ENCODE measurements at regions not wholly inside any gene's neighbourhood (a gene's known extent, or its start where the extent isn't known, plus 50 kb on each side); places are given as distances from the start of the nearest gene placed in this dataset.

- no peak for ATAC-seq (ENCODE audit: insufficient read depth, low read depth)
These were observed 149.1 kb downstream of the CTTN start for GRCh38 chr11:70547386-70547785.

GRCh38 chr11:70547821-70548670 is 149.7 kb downstream of the CTTN start:
- H3K27ac ChIP-seq (ENCODE audit: low read length) = no peak overlapping the region
- DNase-seq = no peak
- no peak overlapping the region for H3K4me2 ChIP-seq (ENCODE audit: insufficient read depth, low read length)

More at GRCh38 chr11:70547386-70547785, 149.1 kb downstream of the CTTN start:
- H3K36me3 ChIP-seq (ENCODE audit: insufficient read depth, low read length) = no peaks in the 10 kb centered on the region
- H3K4me1 ChIP-seq (ENCODE audit: insufficient read depth, low read length) = no peaks in the 10 kb centered on the region
- H3K27me3 ChIP-seq (ENCODE audit: insufficient read depth, low read length, poor library complexity) = no peaks in the 10 kb centered on the region
- H2AFZ ChIP-seq (ENCODE audit: low read depth, low read length) = no peak overlapping the region
- H3K79me2 ChIP-seq (ENCODE audit: insufficient read depth, low read length) = no peaks in the 10 kb centered on the region
- H3K27ac ChIP-seq (ENCODE audit: low read length) = no peak overlapping the region
- no peak overlapping the region for H3K4me3 ChIP-seq (ENCODE audit: low read depth in 1 of 2, low read length in 2 of 2)
- no peak for DNase-seq
- H3K9ac ChIP-seq (ENCODE audit: low read depth, low read length) = no peak overlapping the region
- no peak for TF ChIP-seq EZH2 (IDR thresholded peaks at IDR 0.05; ENCODE audit: borderline replicate concordance, low read depth, low read length, severe bottlenecking)
- TF ChIP-seq CTCF (IDR thresholded peaks at IDR 0.05; ENCODE audit: borderline replicate concordance, extremely low read depth, low read length, poor library complexity, severe bottlenecking) = no peak
- H3K9me3 ChIP-seq (ENCODE audit: insufficient read depth, low read length, severe bottlenecking) = no peaks in the 10 kb centered on the region
- H3K4me2 ChIP-seq (ENCODE audit: insufficient read depth, low read length) = no peak overlapping the region
- peaks cover 5% of the 10 kb centered on the region; the same call in 1 of the 2 replicates for H4K20me1 ChIP-seq (ENCODE audit: insufficient read depth, low read length)

DNA sequence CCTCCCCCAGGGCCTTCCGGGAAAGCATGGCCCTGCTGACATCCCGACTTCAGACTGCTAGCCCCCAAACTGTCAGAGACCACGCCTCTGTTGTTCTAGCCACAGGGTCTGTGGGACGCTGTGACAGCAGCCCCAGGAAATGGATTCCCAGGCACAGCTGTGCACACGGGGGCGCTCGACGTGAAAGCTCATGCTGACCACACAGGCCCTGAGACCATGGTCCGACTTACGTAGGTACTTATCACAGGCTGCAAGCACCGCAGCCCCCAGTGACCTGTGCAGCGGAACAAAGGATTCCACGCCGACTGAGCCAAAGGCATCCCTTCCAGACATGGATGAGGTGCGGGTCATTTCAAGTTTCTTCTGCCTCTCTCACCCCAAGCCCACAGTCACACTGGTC is 150.6 kb downstream of the CTTN start:
- Histone ChIP-seq H3K4me3 (ENCODE audit: low read depth in 1 of 2, low read length in 2 of 2) (no peak overlapping the region), H3K36me3 (ENCODE audit: insufficient read depth, low read length) (no peaks in the 10 kb centered on the region), H3K4me2 (ENCODE audit: insufficient read depth, low read length) (no peak overlapping the region), H3K9ac (ENCODE audit: low read depth, low read length) (no peak overlapping the region), H3K27me3 (ENCODE audit: insufficient read depth, low read length, poor library complexity) (no peaks in the 10 kb centered on the region), H3K4me1 (ENCODE audit: insufficient read depth, low read length) (no peaks in the 10 kb centered on the region), H3K9me3 (ENCODE audit: insufficient read depth, low read length, severe bottlenecking) (no peaks in the 10 kb centered on the region), H2AFZ (ENCODE audit: low read depth, low read length) (no peak overlapping the region), H3K79me2 (ENCODE audit: insufficient read depth, low read length) (no peaks in the 10 kb centered on the region), H4K20me1 (ENCODE audit: insufficient read depth, low read length) (peaks cover 5% of the 10 kb centered on the region; the same call in 1 of the 2 replicates), H3K27ac (ENCODE audit: low read length) (no peak overlapping the region)
- ATAC-seq (ENCODE audit: insufficient read depth, low read depth) (no peak), DNase-seq (no peak)
- TF ChIP-seq EZH2 (IDR thresholded peaks at IDR 0.05; ENCODE audit: borderline replicate concordance, low read depth, low read length, severe bottlenecking) (no peak), CTCF (IDR thresholded peaks at IDR 0.05; ENCODE audit: borderline replicate concordance, extremely low read depth, low read length, poor library complexity, severe bottlenecking) (no peak)

More at GRCh38 chr11:70547821-70548670, 149.7 kb downstream of the CTTN start:
- no peak overlapping the region for H2AFZ ChIP-seq (ENCODE audit: low read depth, low read length)
- no peak overlapping the region for H3K9ac ChIP-seq (ENCODE audit: low read depth, low read length)
- H3K79me2 ChIP-seq (ENCODE audit: insufficient read depth, low read length) = no peaks in the 10 kb centered on the region
- H4K20me1 ChIP-seq (ENCODE audit: insufficient read depth, low read length) = peaks cover 5% of the 10 kb centered on the region; the same call in 1 of the 2 replicates
- TF ChIP-seq CTCF (IDR thresholded peaks at IDR 0.05; ENCODE audit: borderline replicate concordance, extremely low read depth, low read length, poor library complexity, severe bottlenecking) (no peak), EZH2 (IDR thresholded peaks at IDR 0.05; ENCODE audit: borderline replicate concordance, low read depth, low read length, severe bottlenecking) (no peak)
- no peaks in the 10 kb centered on the region for H3K9me3 ChIP-seq (ENCODE audit: insufficient read depth, low read length, severe bottlenecking)
- no peak for ATAC-seq (ENCODE audit: insufficient read depth, low read depth)
- H3K36me3 ChIP-seq (ENCODE audit: insufficient read depth, low read length) = no peaks in the 10 kb centered on the region
- H3K27me3 ChIP-seq (ENCODE audit: insufficient read depth, low read length, poor library complexity) = no peaks in the 10 kb centered on the region
- H3K4me1 ChIP-seq (ENCODE audit: insufficient read depth, low read length) = no peaks in the 10 kb centered on the region
- no peak overlapping the region for H3K4me3 ChIP-seq (ENCODE audit: low read depth in 1 of 2, low read length in 2 of 2)
